Kidney (tissue), 13 donors: ENCODE measurements at regions not wholly inside any gene's neighbourhood (a gene's known extent, or its start where the extent isn't known, plus 50 kb on each side); places are given as distances from the start of the nearest gene placed in this dataset.

Source experiments
- DNase-seq, 5 donors: peaks; one replicate each; pipeline ENCODE4 v3.0.0-alpha.2; 2013 to 2020
- FAIRE-seq: peaks from 2 replicates; lab custom pipeline; 2012; peaks lifted over from hg19 to GRCh38; lab: Jason Lieb, UNC
- H3K27ac ChIP-seq, 2 donors: one replicate each; pipeline ENCODE4 v1.7.0; 2013; ENCODE audit warnings: low read depth in 2 of 2, low read length in 2 of 2, inconsistent platforms in 1 of 2
- H3K27me3 ChIP-seq: one replicate; pipeline ENCODE4 v1.7.1; 2013; ENCODE audit warnings: low read length, inconsistent platforms; ENCODE audit not compliant: control insufficient read depth, insufficient read depth
- H3K36me3 ChIP-seq, 3 donors: one replicate each; pipeline versions ENCODE4 v1.7.0 to v1.7.1; 2013; ENCODE audit warnings: low read length in 3 of 3, control low read depth in 1 of 3, inconsistent platforms in 1 of 3; ENCODE audit not compliant: insufficient read depth in 3 of 3, control insufficient read depth in 2 of 3
- H3K4me1 ChIP-seq, 3 donors: one replicate each; pipeline versions ENCODE4 v1.7.0 to v1.7.1; 2013; ENCODE audit warnings: low read length in 3 of 3, inconsistent platforms in 1 of 3, low read depth in 1 of 3; ENCODE audit not compliant: control insufficient read depth in 2 of 3, insufficient read depth in 2 of 3
- H3K4me3 ChIP-seq, 3 donors: one replicate each; pipeline versions ENCODE4 v1.7.0 to v1.8.1; 2013; ENCODE audit warnings: low read length in 3 of 3, control low read depth in 1 of 3, inconsistent platforms in 1 of 3
- H3K9ac ChIP-seq, 3 donors: one replicate each; pipeline versions ENCODE4 v1.7.0 to v1.7.1; 2013; ENCODE audit warnings: low read length in 3 of 3, control low read depth in 1 of 3, inconsistent platforms in 1 of 3
- H3K9me3 ChIP-seq, 3 donors: one replicate each; pipeline versions ENCODE4 v1.7.0 to v1.7.1; 2013; ENCODE audit warnings: low read length in 3 of 3, control low read depth in 1 of 3, inconsistent platforms in 1 of 3; ENCODE audit not compliant: control insufficient read depth in 2 of 3, insufficient read depth in 1 of 3
- intact Hi-C: fragments of 100-400 bp; cut with DNase I; formaldehyde crosslinking; loops from one replicate; pipeline ENCODE4 v1.11.1; 2022
- TF ChIP-seq, protein P1 (sequence below): IDR thresholded peaks from 3 replicates; pipeline ENCODE4 v1.5.1; 2012; ENCODE audit warnings: mild to moderate bottlenecking, moderate library complexity, borderline replicate concordance; ENCODE audit not compliant: insufficient read depth; ENCODE audit errors: extremely low read depth
- donor health status: control.
- donor health status: control.
- donor health status: control.
- donor health status: control.
- donor health status: control.
- donor health status: DM: yes; HTN: yes; CAD: no.
- donor health status: Normal renal cell carcinoma (clear cell type).

DNA sequence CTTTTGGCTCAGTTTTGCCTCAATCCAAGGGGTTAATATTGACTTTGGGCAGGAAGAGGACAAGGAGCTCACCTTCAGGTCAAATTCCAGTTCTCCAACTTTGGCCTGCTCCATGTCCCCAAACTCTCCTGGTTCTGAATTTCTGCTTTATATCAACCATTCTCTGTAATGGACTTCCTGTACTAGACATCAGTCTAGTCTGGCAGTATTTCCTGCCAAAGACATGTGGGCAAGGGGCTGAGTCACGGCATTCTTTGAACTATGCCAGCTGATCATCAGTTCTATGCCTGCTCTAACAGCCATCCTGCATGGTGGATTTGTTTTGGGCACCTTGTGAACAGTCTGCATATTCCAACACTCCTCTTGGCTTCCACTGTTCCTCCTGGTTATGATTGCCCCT, 199.4 kb downstream of the ZEB2 start:
- Histone ChIP-seq H3K27me3 (no peaks in the 10 kb centered on the region), H3K4me1 (peaks cover 3% of the 10 kb centered on the region in 3 donors), H3K9ac (no peak overlapping the region), H3K27ac (no peak overlapping the region), H3K9me3 (no peaks in the 10 kb centered on the region), H3K4me3 (no peak overlapping the region), H3K36me3 (no peaks in the 10 kb centered on the region)
- intact Hi-C loops = no loop called here
- DNase-seq = no peak
- no peak for FAIRE-seq
- TF ChIP-seq, protein P1, sequence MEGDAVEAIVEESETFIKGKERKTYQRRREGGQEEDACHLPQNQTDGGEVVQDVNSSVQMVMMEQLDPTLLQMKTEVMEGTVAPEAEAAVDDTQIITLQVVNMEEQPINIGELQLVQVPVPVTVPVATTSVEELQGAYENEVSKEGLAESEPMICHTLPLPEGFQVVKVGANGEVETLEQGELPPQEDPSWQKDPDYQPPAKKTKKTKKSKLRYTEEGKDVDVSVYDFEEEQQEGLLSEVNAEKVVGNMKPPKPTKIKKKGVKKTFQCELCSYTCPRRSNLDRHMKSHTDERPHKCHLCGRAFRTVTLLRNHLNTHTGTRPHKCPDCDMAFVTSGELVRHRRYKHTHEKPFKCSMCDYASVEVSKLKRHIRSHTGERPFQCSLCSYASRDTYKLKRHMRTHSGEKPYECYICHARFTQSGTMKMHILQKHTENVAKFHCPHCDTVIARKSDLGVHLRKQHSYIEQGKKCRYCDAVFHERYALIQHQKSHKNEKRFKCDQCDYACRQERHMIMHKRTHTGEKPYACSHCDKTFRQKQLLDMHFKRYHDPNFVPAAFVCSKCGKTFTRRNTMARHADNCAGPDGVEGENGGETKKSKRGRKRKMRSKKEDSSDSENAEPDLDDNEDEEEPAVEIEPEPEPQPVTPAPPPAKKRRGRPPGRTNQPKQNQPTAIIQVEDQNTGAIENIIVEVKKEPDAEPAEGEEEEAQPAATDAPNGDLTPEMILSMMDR = no peak

DNA sequence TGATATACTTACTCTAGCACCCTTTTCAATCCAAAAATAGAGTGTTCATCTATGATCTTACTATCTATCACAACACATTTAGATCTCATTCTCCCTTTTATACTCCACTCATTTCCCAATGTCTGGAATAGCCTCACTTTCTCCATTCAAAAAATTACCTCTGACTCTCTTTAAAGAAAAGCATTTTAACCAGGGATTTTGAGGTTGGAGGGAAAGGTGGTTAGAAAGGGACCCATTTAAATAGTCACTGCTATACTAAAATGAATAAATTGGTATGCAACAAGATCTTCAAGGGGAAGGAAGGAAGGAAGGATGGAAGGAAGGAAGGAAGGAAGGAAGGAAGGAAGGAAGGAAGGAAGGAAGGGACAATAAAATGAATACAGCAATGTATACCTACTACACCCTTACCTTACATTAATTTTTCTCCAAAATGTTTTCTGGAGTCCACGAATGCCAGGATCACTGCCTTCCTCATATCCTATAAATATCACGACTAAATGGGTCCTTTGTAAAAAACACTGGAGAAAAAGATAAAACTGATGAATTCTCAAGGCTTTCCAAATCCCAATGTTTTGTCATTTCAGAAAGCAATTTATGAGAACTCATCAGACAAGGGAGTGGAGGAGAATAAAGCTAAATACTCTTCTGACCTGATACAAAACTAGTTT, 202.7 kb downstream of the ZEB2 start:
- no peak for FAIRE-seq
- Histone ChIP-seq H3K27ac (no peak overlapping the region), H3K9ac (no peak overlapping the region), H3K27me3 (no peaks in the 10 kb centered on the region), H3K4me1 (no peaks in the 10 kb centered on the region), H3K9me3 (no peaks in the 10 kb centered on the region), H3K4me3 (no peak overlapping the region), H3K36me3 (no peaks in the 10 kb centered on the region)
- DNase-seq = no peak
- intact Hi-C loops = no loop called here
- TF ChIP-seq, protein P1 = no peak

DNA sequence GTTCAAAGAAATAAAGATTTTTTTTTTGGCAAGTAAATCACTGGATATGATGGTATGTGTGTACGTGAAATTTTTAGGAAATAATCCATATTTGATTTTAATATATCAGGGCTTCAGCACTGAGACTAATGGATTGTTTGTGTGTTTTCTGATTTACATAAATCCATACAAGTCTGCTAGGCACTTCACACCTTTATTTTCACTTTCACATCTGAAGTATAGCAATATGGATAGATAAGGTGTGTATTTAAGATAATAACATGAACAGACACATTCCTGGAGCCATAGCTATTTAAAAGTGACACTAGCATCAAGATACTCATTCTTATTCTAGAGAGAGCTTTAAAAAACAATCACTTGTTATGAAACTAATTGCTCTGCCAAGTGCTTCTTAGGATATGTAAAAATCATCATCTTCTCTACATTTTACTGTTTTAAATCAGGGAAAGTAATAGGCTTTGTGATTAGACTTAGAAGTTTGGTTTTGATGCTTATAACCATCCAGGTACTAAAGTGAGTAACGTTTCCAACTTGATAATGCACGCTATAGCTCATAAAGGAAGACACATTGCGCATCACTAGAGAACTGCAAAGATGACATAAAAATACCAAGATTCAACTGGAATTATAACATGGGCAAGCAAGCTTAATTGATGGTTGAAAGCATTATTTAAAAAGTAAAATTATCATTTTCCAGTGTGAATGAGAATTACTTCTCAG, 208.9 kb downstream of the ZEB2 start:
- H3K9ac ChIP-seq = no peak overlapping the region
- TF ChIP-seq, protein P1 = no peak
- FAIRE-seq (no peak), DNase-seq (no peak)
- H3K9me3 ChIP-seq = no peaks in the 10 kb centered on the region
- H3K36me3 ChIP-seq = no peaks in the 10 kb centered on the region
- intact Hi-C loops = no loop called here
- H3K4me1 ChIP-seq = no peaks in the 10 kb centered on the region
- H3K4me3 ChIP-seq = no peak overlapping the region
- no peak overlapping the region for H3K27ac ChIP-seq
- H3K27me3 ChIP-seq = no peaks in the 10 kb centered on the region
